Spleen (tissue), 11 donors: ENCODE measurements at regions not wholly inside any gene's neighbourhood (a gene's known extent, or its start where the extent isn't known, plus 50 kb on each side); places are given as distances from the start of the nearest gene placed in this dataset.

ENCODE experiments used
- DNase-seq: peaks from one replicate; pipeline ENCODE4 v3.0.0-alpha.2; 2020
- H3K27ac ChIP-seq, 8 donors: fragments of 200-600 bp; sonication (generic) in 7 of 8; 1 replicate in 4 of 8; 2 replicates in 4 of 8; pipeline versions ENCODE4 v1.5.0 to v1.8.0; 2016 to 2021; ENCODE audit warnings: inconsistent platforms in 4 of 8, mild to moderate bottlenecking in 4 of 8, moderate library complexity in 1 of 8
- H3K27me3 ChIP-seq, 7 donors: fragments of 200-600 bp; sonication (generic) in 6 of 7; replicated peaks in 1 of 7; 1 replicate in 4 of 7; 2 replicates in 3 of 7; pipeline versions ENCODE4 v1.5.0 to v1.8.0; 2016 to 2021; ENCODE audit warnings: inconsistent platforms in 3 of 7, mild to moderate bottlenecking in 1 of 7
- H3K36me3 ChIP-seq, 6 donors: fragments of 200-600 bp; sonication (generic) in 5 of 6; 1 replicate in 4 of 6; 2 replicates in 2 of 6; pipeline versions ENCODE4 v1.5.0 to v1.8.0; 2016 to 2021; ENCODE audit warnings: inconsistent platforms in 2 of 6
- H3K4me1 ChIP-seq, 6 donors: fragments of 200-600 bp; sonication (generic) in 5 of 6; 1 replicate in 3 of 6; 2 replicates in 3 of 6; pipeline versions ENCODE4 v1.5.0 to v1.8.0; 2016 to 2021; ENCODE audit warnings: inconsistent platforms in 3 of 6
- H3K4me3 ChIP-seq, 8 donors: fragments of 200-600 bp; sonication (generic) in 7 of 8; 1 replicate in 4 of 8; 2 replicates in 4 of 8; pipeline versions ENCODE4 v1.5.0 to v1.8.0; 2016 to 2021; ENCODE audit warnings: inconsistent platforms in 4 of 8, mild to moderate bottlenecking in 4 of 8, moderate library complexity in 2 of 8
- H3K9me3 ChIP-seq, 8 donors: fragments of 200-600 bp; sonication (generic) in 7 of 8; 1 replicate in 4 of 8; 2 replicates in 4 of 8; pipeline versions ENCODE4 v1.5.0 to v1.8.0; 2016 to 2021; ENCODE audit warnings: inconsistent platforms in 4 of 8
- CTCF ChIP-seq, 11 experiments: fragments of 200-600 bp in 7 of 11; fragments of 450-650 bp in 4 of 11; sonication (generic) in 4 of 11; IDR thresholded peaks in 8 of 11; conservative IDR thresholded peaks in 3 of 11; 1 replicate in 7 of 11; 2 replicates in 4 of 11; pipeline versions ENCODE4 v1.4.0 to v1.8.0; 2016 to 2021; ENCODE audit warnings: antibody characterized with exemption in 11 of 11, inconsistent platforms in 4 of 11, mild to moderate bottlenecking in 1 of 11
- POLR2A ChIP-seq, 3 donors: fragments of 450-650 bp; IDR thresholded peaks; one replicate each; pipeline ENCODE4 v1.5.1; 2017; ENCODE audit warnings: antibody characterized with exemption in 3 of 3, mild to moderate bottlenecking in 1 of 3
- POLR2AphosphoS5 ChIP-seq, 3 donors: sonication (generic); formaldehyde crosslinking; IDR thresholded peaks; one replicate each; pipeline ENCODE4 v1.5.1; 2017; ENCODE audit warnings: antibody characterized with exemption in 3 of 3
- WGBS, 5 donors: extraction: QIAGEN DNeasy Blood & Tissue Kit in 3 of 5; methylation state at CpG; one replicate each; pipeline versions ENCODE4 v1.1.5 to v1.1.7; 2013 to 2018; 5-methylcytosine and 5-hydroxymethylcytosine counted together
- intact Hi-C: fragments of 100-400 bp; cut with DNase I; formaldehyde crosslinking; loops from one replicate; pipeline ENCODE4 v1.15.0; 2023; ENCODE audit warnings: low total_unique reads
- donor health status: healthy with polysubstance abuse.
- donor health status: DM: no; HTN: no; CAD: no; lungs with moderate emphysema.
- donor health status: DM: no; HTN: no; CAD: no.
- donor health status: Bipolar disorder and iron deficiency.
- donor health status: healthy.
- donor health status: DM: no; HTN: no; CAD: no.
- donor health status: DM: yes; HTN: yes; CAD: no.

GRCh38 chr3:30290479-30290878 is 315.9 kb upstream of the TGFBR2 start:
- 80 to 98% (median 95%) methylated on average over 11 to 12 of the region's 12 CpGs for WGBS, 5 donors
- TF ChIP-seq POLR2AphosphoS5 (IDR thresholded peaks at IDR 0.05), result no peak
- TF ChIP-seq POLR2A (IDR thresholded peaks at IDR 0.05), result no peak
- no peak for TF ChIP-seq CTCF (IDR thresholded peaks at IDR 0.05 in 8 of 11, conservative IDR thresholded peaks at IDR 0.05 in 3 of 11)
- Histone ChIP-seq H3K27me3 (no peaks in the 10 kb centered on the region), H3K4me1 (peaks cover 6 to 43% (median 27%) of the 10 kb centered on the region in 6 donors), H3K27ac (peak overlapping the region in 2 of 8 donors; percentile 50 to 64), H3K4me3 (no peak overlapping the region), H3K9me3 (no peaks in the 10 kb centered on the region), H3K36me3 (no peaks in the 10 kb centered on the region)
- peak; percentile 53 for DNase-seq
- intact Hi-C loops, result no loop called here

- H3K4me1 ChIP-seq, result peaks cover 6 to 28% (median 16%) of the 10 kb centered on the region in 6 donors
- H3K4me3 ChIP-seq, result no peak overlapping the region
- 47 to 67% (median 59%) methylated on average over 5 of the region's 5 CpGs for WGBS, 5 donors
- H3K27me3 ChIP-seq, result no peaks in the 10 kb centered on the region
- H3K36me3 ChIP-seq, result no peaks in the 10 kb centered on the region
- H3K9me3 ChIP-seq, result no peaks in the 10 kb centered on the region
- H3K27ac ChIP-seq, result no peak overlapping the region
- intact Hi-C loops, result no loop called here
- TF ChIP-seq CTCF (IDR thresholded peaks at IDR 0.05 in 8 of 11, conservative IDR thresholded peaks at IDR 0.05 in 3 of 11) (no peak), POLR2A (IDR thresholded peaks at IDR 0.05) (no peak), POLR2AphosphoS5 (IDR thresholded peaks at IDR 0.05) (no peak)
- no peak for DNase-seq
Observed at GRCh38 chr3:30292192-30292893, 314.1 kb upstream of the TGFBR2 start.

GRCh38 chr3:30293621-30294240 is 312.7 kb upstream of the TGFBR2 start:
- Histone ChIP-seq H3K27ac (no peak overlapping the region), H3K27me3 (no peaks in the 10 kb centered on the region), H3K4me3 (no peak overlapping the region), H3K36me3 (no peaks in the 10 kb centered on the region), H3K4me1 (peaks cover 6 to 22% (median 16%) of the 10 kb centered on the region in 6 donors), H3K9me3 (no peaks in the 10 kb centered on the region)
- DNase-seq, result no peak
- intact Hi-C loops, result no loop called here
- WGBS, 5 donors, result 88 to 96% (median 94%) methylated on average over 6 of the region's 6 CpGs
- TF ChIP-seq POLR2A (IDR thresholded peaks at IDR 0.05) (no peak), POLR2AphosphoS5 (IDR thresholded peaks at IDR 0.05) (no peak), CTCF (IDR thresholded peaks at IDR 0.05 in 8 of 11, conservative IDR thresholded peaks at IDR 0.05 in 3 of 11) (no peak)

GRCh38 chr3:30294241-30294667 is 312.1 kb upstream of the TGFBR2 start:
- H3K27me3 ChIP-seq, result no peaks in the 10 kb centered on the region
- WGBS, 5 donors, result 58 to 82% (median 77%) methylated on average over 4 of the region's 4 CpGs
- no peaks in the 10 kb centered on the region for H3K9me3 ChIP-seq
- DNase-seq, result no peak
- no peak overlapping the region for H3K27ac ChIP-seq
- no peak overlapping the region for H3K4me3 ChIP-seq
- intact Hi-C loops, result no loop called here
- peaks cover 6 to 17% (median 10%) of the 10 kb centered on the region in 6 donors for H3K4me1 ChIP-seq
- no peak for TF ChIP-seq POLR2A (IDR thresholded peaks at IDR 0.05)
- TF ChIP-seq CTCF (IDR thresholded peaks at IDR 0.05 in 8 of 11, conservative IDR thresholded peaks at IDR 0.05 in 3 of 11), result no peak
- no peak for TF ChIP-seq POLR2AphosphoS5 (IDR thresholded peaks at IDR 0.05)
- H3K36me3 ChIP-seq, result no peaks in the 10 kb centered on the region
